ENCODE measurements at regions not wholly inside any gene's neighbourhood (a gene's known extent, or its start where the extent isn't known, plus 50 kb on each side); places are given as distances from the start of the nearest gene placed in this dataset.

DNA sequence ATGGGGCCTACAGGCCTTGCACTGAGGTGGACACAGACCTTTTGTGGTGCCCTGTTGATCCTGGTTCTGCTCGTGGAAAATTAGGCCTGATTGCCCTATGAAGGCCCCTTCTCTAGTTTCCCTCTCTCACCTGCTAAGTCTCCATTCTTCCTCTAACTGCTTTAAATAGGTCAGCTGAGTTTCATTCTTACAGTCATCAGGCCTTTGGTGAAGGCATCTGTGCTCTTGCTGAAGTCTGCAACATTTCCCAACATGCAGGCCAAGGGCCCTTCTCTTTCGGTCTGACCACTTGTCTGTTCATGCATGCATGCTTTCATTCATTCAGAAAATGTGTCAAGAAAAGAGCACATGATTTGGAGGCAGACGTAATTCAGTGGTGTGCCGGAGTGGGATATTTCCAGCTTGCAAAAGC is 244.0 kb downstream of the BUB3 start:
- FAIRE-seq (peak; percentile 100), DNase-seq (ENCODE audit: extremely low spot score, insufficient read length, low read depth) (peak; percentile 70)

DNA sequence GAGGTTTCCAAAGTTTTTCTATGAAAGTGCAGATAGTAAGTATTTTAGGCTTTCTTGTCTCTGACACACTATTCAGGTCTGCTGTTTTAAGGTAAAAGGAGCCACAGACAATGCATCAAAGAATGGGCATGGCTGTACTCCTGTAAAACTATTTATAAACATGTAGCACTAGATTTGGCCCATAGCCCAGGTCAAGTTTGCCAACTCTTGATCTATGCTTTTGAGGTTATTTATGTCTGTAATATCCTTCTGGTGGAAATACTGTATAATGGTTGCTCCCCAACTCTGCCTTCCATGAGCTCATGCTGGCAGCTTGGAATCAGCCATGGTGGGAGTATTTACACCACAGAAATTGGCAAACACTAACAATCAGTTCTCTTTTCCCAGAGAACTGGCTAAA is 244.6 kb downstream of the BUB3 start:
- DNase-seq (ENCODE audit: extremely low spot score, insufficient read length, low read depth) (no peak), FAIRE-seq (no peak)

DNA sequence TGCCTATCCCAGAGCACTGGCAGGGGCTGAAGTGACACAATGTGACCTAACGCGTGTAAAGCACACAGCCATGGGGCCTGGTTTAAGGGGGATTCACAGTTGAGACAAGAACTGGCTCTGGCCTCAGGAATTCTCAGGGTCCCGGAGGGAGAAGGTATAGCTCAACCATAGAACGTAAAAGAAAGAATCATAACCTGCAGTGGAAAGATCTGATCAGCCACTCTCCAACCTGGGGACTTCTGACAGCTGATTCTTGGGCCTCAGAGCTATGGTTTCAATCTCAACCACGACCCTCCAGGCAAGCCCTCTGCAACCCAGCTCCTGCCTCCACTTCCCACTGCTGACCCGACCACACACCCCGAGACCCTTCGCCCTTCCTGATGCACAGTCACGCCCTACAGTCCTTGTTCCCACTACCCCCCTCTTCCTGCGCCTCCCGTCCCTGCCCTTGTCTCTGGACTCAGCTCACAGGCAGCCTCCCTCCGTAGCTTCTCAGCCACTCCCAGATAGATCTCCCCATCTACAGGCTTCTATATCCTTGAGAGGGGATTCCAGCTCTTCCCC is 245.2 kb downstream of the BUB3 start:
- FAIRE-seq, result peak; percentile 78
- DNase-seq (ENCODE audit: extremely low spot score, insufficient read length, low read depth), result no peak

DNA sequence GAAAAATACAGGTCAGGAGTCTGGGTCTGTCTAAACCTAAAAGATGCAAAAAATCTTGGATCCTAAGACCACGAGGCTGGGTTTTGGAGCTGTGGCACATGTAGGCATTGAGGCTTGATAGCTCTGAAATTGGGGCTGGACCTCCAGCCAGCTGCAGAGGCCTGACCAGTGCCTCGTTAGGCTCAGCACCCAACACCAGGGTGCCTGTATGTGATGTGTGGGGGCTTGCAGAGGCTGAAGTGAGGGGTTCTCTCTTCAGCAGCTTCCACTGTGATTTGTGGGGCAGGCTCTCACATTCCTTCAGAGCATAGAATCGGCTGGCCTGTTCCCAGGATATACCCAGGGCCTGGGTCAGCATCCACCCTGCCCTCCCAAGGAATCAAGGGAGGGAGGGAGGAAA is 247.8 kb downstream of the BUB3 start:
- peak; percentile 12 for FAIRE-seq
- no peak for DNase-seq (ENCODE audit: extremely low spot score, insufficient read length, low read depth)

DNA sequence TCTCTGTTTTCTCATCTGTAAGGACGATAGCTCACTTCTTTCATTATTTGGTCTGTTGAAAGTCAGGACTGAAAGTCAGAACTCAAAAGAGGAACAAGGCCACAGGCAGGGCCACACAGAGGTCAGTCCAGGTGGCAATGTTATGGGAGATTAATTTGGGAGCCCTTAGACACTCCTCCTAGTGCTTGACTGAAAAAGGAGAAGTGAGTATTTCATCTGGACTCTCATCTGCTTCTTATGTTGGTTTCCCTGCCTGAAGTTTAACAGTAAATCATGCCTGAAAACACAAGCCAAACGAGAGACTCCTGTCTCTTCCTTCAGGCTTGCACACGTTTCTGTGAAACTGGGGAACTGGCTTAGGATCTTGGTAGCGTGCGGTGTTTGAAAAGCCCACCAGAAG is 248.5 kb downstream of the BUB3 start:
- FAIRE-seq (peak; percentile 100), DNase-seq (ENCODE audit: extremely low spot score, insufficient read length, low read depth) (peak; percentile 48)

DNA sequence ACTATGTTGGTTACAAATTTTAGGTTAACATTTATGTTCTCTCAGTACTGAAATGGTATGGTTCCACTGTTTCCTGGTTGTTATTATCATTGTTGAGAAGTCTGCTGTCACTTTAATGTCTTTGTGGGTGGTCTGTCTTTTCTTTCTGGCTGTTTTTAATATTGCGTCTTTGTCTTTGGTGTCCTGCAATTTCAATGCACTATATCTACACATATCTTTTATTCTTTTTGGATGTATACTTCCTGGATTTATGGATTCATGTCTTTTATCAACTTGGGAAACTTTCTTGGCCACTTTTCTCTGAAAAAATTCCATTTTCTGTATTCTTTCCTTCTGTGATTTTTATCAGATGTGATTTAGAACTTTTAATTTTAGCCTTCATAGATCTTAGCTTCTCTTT is 250.2 kb downstream of the BUB3 start:
- no peak for DNase-seq (ENCODE audit: extremely low spot score, insufficient read length, low read depth)
- FAIRE-seq, result no peak

DNA sequence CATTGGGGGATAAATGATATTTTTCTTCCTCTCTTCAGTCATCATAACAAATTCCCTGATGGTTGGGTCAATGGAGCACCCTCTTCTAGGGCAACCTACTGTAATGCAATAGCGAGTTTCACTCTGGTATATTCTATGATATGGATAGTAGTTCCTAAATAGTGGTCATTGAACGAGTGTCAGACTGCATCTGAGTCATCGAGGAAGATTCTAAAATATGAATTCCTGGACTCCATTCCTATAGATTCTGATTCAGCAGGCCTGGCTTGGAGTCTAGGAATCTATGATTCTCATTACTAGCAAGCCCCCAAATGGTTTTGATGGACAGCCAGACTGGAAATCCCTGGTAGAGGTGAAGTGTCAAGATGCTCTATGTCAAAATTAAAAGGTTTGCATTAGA is 254.5 kb downstream of the BUB3 start:
- DNase-seq (ENCODE audit: extremely low spot score, insufficient read length, low read depth) (no peak), FAIRE-seq (no peak)

DNA sequence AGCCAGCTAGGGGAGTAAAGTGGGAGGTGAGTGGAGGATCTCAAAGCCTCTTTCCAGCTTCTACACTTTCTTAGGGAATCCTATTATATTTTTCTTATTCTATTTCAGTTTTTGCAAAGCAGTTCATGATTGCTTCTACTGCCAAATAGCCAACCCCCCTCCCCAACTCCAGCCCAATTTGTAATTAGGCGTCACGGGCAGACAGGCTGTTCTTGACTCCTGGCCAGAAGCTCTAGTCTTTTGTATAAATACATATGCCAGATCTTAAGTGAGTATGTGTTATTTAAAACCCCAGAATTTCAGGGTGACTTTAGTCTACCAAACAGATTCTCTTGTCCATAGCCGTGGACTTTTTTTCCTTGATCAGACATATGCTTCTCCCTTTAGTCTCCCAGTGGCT is 255.2 kb downstream of the BUB3 start:
- FAIRE-seq, result no peak
- no peak for DNase-seq (ENCODE audit: extremely low spot score, insufficient read length, low read depth)

DNA sequence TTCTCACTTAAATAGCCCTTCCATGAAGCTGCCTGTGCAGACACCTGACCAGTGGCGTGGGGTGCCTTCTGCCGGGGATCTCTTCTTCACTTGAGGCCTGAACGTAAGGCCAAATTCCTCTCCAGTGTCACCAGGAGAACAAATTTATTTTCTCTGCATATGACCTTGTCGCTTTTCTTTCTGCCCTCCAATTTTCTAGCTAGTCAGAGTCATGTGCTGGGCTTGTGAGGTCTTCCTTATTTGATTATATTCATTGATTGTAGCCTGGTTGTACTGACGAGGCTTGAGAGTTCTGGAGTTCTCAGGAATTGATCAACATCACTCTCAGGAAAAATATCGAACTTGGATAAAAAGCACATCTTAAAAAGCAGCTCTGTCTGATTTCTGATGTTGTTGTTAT is 255.7 kb downstream of the BUB3 start:
- DNase-seq (ENCODE audit: extremely low spot score, insufficient read length, low read depth), result no peak
- FAIRE-seq, result no peak

DNA sequence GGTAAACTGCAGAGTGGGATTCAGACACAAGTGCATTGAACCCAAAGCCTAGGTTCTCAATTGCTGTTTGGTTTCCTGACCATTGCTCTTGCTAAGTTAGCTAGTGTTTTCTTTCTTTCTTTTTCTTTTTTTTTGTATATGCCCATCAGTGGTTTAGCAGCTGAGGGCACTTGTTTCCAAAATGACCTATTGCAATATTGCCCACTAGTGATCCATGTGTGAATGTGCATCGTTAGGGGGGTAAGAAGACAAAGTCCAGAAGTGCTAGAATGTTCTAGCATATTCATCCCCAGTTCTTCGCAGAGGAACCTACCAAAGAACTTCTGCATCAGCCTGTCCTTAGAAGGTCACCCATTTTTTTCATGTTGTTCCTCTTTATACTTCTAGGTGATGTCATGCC is 252.8 kb upstream of the GPR26 start:
- peak; percentile 44 for FAIRE-seq
- no peak for DNase-seq (ENCODE audit: extremely low spot score, insufficient read length, low read depth)

DNA sequence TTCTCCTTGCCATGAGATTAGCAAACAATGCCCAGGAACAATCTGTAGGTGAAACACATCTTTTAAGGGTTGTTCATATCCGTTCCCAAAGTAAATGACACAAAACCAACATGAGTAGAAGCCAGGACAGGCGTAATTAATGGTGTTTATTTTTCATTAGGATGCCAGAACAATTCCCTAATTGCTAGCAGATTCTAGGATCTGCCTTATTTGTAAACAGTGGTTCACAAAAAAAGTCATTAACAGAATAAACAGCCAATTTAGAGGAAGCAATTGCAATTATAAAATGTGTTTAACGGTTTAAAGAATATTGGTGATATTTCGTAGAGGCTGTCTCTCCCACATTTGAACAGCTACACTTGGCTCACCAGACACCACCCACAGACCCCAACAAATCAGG is 250.6 kb upstream of the GPR26 start:
- FAIRE-seq (no peak), DNase-seq (ENCODE audit: extremely low spot score, insufficient read length, low read depth) (no peak)

DNA sequence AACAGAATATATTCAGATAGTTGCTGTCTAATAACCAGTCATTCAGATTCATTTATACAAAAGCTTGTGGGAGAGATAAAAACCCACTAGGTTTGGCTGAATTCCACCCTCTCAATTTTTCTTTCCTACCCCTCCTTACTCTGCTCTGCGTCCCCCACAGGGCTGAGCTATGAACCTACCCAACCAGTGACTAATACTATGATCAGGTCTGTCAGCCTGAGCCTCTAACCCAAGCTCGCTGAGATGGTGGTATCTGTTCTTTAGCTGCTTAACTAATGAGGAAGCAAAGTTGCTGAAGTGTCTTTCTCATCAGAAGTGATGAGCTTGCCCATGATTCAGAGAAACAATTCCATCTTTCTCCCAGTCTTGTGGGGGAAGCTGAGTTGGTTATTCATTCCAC is 248.7 kb upstream of the GPR26 start:
- peak; percentile 18 for FAIRE-seq

DNA sequence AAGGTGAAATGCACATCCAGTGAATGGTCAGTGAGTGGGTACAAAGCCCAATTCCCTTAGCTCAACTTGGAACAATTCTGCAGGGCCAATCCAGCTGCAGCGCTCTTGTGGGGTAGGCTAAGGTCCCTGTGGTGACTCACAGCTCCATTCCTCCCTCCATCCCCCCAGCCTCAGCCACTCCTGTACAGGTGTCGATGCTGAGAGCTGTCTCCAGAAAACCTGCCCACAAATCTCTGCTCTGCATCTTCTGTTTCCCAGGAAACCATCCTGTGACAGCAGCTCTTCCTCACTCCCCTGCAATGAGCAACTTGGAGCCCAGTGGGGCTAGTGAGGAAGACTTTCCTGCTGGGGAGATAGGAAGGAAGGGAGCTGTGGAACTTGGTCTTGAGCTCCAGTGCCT is 244.7 kb upstream of the GPR26 start:
- FAIRE-seq, result no peak

More for the DNA sequence above, 248.7 kb upstream of the GPR26 start:
- no peak for DNase-seq (ENCODE audit: extremely low spot score, insufficient read length, low read depth)

DNA sequence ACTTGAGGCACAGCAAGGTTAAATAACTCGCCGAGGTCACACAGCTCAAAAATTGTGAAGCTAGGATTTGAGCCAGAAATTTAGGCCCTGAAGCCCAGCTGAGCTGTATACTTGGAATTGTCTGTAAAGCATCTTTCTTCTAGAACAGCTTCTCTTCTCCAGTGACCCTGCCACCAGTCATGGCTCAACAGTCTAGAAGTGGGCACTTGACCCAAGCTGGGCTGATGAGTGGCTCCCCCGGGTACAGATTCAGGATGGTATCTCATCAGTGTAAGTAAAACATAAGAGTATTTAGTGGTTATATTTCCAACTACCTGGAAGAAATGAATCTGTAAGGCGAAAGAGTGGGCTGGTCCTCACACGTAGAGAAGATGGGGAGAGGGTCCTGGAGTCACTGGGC is 243.9 kb upstream of the GPR26 start:
- FAIRE-seq (no peak), DNase-seq (ENCODE audit: extremely low spot score, insufficient read length, low read depth) (no peak)

More for the DNA sequence above, 244.7 kb upstream of the GPR26 start:
- DNase-seq (ENCODE audit: extremely low spot score, insufficient read length, low read depth), result no peak

DNA sequence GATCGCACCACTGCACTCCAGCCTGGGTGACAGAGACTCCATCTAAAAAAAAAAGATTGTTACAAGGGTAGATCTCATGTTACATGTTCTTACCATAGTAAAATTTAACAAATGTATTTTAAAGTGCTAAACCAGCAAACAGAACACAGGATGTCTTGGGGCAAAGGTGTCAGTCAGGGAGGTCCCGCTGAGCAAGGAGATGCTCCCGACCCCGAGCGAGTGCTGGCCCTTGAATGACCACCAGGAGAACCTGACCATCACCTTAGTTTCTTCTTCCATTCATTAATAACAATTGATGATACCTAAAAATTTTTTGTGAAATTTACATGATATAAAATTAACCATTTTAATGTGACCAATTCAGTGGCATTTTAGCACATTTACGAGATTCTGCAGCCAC is 241.6 kb upstream of the GPR26 start:
- no peak for DNase-seq (ENCODE audit: extremely low spot score, insufficient read length, low read depth)
- FAIRE-seq, result no peak

DNA sequence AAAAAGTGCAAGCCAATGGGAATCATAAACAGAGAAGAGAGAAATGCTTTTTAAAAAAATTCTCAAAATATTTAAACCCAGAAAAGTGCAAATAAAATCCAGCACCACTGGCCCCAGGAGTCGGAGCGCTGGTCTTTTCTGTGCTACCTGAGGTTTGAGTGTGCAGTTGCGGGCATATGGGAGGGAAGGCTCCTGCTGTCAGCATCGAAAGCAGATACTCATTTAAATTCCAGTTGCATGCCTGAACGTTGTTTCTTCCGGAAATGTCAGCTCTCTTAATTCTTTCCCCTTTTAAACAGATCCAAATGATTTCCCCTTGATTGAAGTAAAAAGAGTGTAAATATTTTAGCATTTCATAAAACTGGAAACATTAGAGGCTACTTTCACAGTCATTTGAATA is 240.5 kb upstream of the GPR26 start:
- DNase-seq (ENCODE audit: extremely low spot score, insufficient read length, low read depth) (no peak), FAIRE-seq (no peak)

DNA sequence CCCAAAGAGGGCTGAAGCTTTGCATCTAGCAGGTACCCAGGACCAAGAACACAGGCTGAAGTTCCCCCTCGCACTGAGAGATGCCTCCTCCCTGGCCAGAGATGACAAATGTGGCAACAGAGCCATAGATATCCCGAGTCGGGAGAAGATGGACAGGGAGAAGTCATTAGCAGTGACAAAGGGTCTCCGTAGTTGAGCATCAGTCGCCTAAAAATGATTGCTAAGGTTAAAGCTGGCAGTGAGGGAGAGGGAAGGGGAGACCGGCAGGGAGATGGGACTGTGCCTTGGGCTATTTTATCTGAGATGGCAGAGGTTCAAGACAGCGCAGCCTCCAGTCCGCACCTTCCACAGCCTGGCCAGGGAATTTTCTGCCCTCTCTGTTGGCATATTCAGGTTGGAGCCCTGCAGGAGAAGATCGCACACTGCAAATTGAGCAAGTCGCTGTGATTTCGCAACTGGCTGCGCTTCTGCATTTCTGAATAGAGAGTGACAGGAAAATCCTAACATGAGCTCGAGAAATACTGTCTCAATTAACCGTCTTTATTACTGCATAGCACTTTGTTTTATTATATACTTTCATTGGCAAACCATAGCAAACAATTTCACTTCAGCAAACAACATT is 238.9 kb upstream of the GPR26 start:
- DNase-seq (ENCODE audit: extremely low spot score, insufficient read length, low read depth) (no peak), FAIRE-seq (no peak)

DNA sequence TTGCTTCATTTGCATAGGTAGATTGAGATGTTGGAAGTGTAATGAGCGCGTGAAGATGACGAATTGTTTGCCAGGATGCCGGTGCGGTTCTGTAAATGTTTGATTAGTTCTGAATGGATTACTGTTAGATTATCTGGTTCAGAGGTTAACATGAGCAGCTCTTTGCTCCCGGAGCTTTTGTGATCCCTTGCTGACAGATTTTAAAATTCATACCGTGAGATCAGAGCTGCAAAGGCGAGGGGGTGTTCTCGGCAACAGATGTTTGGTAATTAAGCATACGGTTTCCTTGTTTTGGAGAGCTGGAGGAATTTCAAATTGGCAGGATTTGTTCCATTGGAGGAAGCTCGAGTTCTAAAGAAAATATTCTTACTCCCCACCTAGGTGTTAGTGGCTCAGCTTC is 237.8 kb upstream of the GPR26 start:
- FAIRE-seq, result no peak
- no peak for DNase-seq (ENCODE audit: extremely low spot score, insufficient read length, low read depth)

DNA sequence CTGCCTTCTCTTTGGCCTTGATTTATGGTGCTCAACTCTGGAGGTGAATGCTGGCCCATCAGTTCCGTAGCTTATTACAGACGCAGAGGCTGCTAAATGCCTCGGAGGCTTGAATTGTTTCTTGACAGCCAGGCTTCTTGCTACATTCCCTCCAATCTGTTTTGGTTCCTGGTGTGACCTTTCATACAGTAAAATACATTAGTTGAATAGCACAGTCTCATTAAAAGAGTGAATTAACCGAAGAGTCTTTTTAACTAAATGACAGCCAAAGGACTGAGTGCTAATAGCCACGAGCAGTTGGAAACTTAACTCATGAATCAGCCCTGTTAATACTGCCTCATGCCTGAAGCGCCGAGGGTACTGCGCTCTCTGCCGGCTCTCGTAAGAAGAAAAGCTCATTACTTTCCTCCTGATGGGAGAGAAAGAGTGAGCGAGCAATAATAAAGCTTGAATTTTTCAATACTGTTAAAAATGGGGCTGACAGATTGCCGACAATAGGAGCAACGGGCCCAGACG is 236.4 kb upstream of the GPR26 start:
- no peak for FAIRE-seq
- no peak for DNase-seq (ENCODE audit: extremely low spot score, insufficient read length, low read depth)

DNA sequence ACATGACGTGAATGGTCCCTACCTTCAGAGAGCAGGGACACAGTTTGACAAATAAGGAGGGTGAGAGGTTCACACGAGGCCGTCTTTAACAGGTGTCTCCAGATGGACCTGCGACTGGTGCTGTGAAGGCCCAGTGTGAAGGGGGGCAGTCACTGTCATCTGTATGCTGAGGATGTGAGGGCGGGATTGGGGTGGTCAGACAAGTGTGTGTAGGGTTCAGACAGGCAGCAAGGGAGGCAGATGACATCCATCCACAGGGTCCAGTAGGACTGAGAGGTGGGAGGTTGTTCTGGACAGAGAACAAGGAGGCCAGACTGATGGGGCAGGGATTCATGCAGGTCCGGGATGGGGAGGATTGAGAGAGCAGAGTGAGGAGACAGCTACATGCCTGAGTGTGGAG is 232.6 kb upstream of the GPR26 start:
- DNase-seq (ENCODE audit: extremely low spot score, insufficient read length, low read depth) (no peak), FAIRE-seq (no peak)

DNA sequence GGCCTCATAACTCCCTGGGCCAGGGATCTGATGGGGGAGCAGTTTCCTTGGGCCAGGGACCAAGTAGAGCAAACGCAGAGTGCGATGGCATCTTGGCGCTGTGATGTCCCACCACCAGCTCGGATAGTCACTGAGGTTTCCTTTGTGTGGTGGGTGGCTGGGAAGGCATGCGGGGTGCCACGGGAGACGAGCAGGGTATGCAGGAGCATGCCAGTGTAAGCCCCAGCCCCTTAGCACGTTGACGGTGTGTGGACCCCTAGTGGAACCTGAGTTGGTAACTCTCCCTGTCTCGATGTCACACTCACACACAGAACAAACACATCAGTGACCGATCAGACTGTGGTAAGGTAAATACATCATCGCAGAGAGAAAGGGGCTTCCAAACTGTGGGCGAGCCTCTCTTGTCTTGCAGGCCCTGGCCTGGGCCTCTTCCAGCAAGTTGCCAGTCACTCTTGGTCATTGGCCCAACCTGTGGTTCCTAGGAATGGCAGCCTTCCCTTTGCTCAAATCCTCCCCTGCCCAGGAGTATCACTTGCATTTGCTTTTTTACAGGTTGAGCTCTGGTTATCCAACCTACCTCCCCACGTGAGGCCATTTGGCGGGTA is 231.6 kb upstream of the GPR26 start:
- DNase-seq (ENCODE audit: extremely low spot score, insufficient read length, low read depth), result no peak
- no peak for FAIRE-seq

DNA sequence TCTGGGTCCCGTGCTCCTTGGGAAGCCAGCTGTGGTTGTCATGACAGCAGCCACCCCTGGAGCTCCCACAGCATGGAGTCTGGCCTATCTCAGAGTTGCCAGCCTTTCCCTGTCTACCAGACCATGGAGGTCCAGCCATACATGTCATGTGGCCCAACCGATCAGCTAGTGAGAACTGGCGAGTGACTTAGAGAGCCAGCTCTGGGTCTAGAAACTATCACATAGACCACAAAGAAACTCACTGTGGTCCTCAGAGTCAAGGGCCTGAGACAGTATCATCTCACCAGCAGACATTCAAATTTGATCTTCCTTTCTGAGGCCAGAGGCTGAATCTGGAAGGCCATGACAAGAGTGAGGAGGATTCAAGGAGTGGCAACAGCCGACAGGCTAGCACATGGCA is 223.3 kb upstream of the GPR26 start:
- FAIRE-seq, result peak; percentile 98

More for the DNA sequence above, 223.3 kb upstream of the GPR26 start:
- DNase-seq (ENCODE audit: extremely low spot score, insufficient read length, low read depth), result peak; percentile 49

Measured in GM18507 (cell line).